Fibroblast of lung (primary cell): ENCODE measurements at regions not wholly inside any gene's neighbourhood (a gene's known extent, or its start where the extent isn't known, plus 50 kb on each side); places are given as distances from the start of the nearest gene placed in this dataset.

Experiments
- EZH2 ChIP-seq: IDR thresholded peaks from 2 replicates; pipeline ENCODE4 v1.5.1; 2012; ENCODE audit warnings: low read length, control low read depth, mild to moderate bottlenecking; ENCODE audit errors: missing control alignments
- TF ChIP-seq, protein P1 (sequence below), 2 donors: IDR thresholded peaks in 1 of 2; conservative IDR thresholded peaks in 1 of 2; 1 replicate in 1 of 2; 2 replicates in 1 of 2; pipeline ENCODE4 v1.5.1; 2011 to 2012; ENCODE audit warnings: low read length in 2 of 2, control low read depth in 1 of 2, inconsistent platforms in 1 of 2, low read depth in 1 of 2, mild to moderate bottlenecking in 1 of 2

GRCh38 chr9:120221844-120222243 is 358.1 kb downstream of the CDK5RAP2 start:
- TF ChIP-seq, protein P1, sequence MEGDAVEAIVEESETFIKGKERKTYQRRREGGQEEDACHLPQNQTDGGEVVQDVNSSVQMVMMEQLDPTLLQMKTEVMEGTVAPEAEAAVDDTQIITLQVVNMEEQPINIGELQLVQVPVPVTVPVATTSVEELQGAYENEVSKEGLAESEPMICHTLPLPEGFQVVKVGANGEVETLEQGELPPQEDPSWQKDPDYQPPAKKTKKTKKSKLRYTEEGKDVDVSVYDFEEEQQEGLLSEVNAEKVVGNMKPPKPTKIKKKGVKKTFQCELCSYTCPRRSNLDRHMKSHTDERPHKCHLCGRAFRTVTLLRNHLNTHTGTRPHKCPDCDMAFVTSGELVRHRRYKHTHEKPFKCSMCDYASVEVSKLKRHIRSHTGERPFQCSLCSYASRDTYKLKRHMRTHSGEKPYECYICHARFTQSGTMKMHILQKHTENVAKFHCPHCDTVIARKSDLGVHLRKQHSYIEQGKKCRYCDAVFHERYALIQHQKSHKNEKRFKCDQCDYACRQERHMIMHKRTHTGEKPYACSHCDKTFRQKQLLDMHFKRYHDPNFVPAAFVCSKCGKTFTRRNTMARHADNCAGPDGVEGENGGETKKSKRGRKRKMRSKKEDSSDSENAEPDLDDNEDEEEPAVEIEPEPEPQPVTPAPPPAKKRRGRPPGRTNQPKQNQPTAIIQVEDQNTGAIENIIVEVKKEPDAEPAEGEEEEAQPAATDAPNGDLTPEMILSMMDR (conservative IDR thresholded peaks at IDR 0.05 in 1 of 2, IDR thresholded peaks at IDR 0.05 in 1 of 2; ENCODE audit: low read depth in 1 of 2, low read length in 2 of 2) = no peak
- TF ChIP-seq EZH2 = no peak
